ENCODE measurements at regions not wholly inside any gene's neighbourhood (a gene's known extent, or its start where the extent isn't known, plus 50 kb on each side); places are given as distances from the start of the nearest gene placed in this dataset.

DNA sequence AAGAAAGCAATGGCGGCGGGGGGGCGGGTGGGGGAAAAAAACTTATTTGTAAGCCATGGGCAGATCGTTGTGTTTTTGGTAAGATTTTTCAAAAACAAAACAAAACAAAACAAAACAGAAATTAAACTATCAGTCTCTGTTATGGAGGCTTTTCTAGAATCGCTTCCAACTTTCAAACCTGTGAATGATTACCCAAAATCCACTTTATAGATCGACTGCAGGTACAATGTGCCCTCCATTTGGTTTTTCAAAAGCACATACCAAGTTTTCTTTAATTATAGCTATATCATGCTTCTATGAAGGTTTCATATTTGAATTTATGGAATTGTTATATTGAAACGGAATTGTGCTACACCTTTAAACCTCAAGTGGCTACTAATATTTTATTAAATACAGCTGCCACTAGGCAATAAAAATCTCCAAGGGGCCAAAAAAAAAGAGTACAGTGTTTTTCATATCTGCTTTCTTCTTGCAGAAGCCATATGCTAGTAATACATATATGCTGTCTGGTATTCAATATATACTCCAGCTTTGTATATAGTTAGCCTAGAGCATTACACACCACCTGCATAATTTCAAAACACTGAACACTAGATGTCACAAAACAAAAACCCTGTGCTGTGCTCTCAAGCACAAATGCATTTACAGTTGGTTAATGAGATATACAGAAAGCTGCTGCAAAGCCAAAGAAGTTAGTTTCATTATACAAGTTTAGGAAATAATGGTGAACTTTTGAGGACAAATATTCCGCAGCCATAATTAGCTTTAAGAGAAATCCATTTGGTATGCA lies 683.8 kb upstream of the NR2F2 start:
- no peak for DNase-seq

- no peak for DNase-seq
Observed at GRCh38 chr15:95647531-95648277, 682.8 kb upstream of the NR2F2 start.

- no peak for DNase-seq
Observed at GRCh38 chr15:95653361-95653805, 677.1 kb upstream of the NR2F2 start.

DNA sequence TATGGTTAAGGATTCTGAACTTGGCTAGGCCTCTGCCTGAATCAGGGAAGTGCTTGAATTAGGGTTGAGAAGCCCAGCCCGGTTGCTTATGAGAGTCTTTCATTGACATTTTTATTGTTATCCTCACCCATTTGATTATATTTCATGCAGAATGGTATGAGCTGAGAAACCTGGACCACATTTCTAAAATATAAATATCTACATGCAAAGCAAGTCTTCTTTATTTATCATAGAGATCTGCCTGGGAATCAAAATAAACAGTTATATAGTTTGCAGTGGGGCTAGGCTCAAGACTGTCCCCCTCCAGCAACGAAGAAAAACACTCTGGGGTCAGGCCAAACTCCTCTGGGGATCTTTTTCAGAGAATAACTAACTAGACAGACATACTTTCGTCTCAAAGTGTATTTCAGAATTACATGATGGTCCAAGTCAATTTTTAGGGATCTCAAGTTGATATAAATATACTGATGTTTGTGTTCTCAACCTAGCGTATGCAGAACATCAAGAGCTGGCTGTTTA lies 675.4 kb upstream of the NR2F2 start:
- no peak for DNase-seq

- DNase-seq, result no peak
Observed at GRCh38 chr15:95656595-95656994, 673.9 kb upstream of the NR2F2 start.

- no peak for DNase-seq
Observed at GRCh38 chr15:95658799-95659198, 671.7 kb upstream of the NR2F2 start.

- DNase-seq, result no peak
Observed at GRCh38 chr15:95659656-95660055, 670.8 kb upstream of the NR2F2 start.

DNA sequence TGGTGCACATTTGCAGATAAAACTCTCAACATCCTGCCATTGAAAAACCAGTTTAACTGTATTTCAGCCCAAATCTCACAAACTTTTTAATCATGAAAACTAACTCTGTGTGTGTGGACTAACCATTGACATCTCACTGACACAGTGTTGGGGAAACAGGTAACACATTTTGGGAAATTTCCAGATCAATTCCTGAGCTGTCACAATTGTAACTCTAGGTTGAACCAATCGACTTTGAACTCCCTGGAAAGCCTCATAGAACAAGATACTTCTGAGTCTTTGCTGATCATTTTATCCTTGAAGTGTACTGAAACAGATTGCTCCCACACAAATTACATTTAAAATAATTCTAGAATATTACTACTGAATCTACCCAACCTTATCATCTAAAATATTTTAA lies 667.9 kb upstream of the NR2F2 start:
- no peak for DNase-seq

GRCh38 chr15:95663156-95664100 lies 667.1 kb upstream of the NR2F2 start:
- no peak for DNase-seq

DNA sequence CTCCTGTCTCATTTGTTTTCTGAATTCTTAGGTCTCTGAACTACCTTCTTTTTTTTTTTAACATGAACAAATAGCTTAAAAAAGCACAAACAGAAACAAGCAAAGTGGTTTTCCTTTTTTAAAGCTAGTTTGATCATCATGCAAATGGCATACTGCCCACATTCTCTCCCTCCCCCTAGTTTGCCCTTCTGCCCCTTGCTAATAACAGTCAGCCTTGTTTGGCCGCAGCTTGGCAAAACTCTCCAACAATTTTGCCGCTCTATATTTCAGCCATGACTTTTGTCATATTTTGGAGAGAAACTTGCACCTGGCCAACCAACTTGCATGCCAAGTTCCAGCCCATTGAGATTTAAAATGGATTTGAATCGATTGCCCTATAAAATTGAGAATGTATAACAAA lies 666.0 kb upstream of the NR2F2 start:
- no peak for DNase-seq

- no peak for DNase-seq
Observed at GRCh38 chr15:95669146-95669922, 661.2 kb upstream of the NR2F2 start.

DNA sequence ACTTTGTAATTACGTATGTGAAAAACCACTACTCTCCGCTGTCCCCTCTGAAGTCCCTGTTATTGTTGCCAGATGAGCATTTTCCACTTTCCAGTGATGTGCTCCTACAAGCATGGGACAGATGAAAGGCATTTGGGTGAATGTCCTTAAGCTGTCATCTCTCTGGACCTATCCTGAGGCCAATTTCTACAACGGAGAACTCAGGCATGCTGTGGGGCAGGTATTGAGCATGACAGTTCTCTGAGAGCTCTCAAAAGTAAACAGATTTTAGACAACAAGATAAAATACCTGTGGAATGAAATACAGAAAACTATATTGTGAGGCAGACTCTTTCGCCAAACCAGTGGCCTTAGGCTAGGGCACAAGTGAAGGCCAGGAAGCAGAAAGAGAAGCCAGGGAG lies 656.5 kb upstream of the NR2F2 start:
- DNase-seq, result no peak

GRCh38 chr15:95676500-95676899 lies 654.0 kb upstream of the NR2F2 start:
- DNase-seq, result no peak

DNA sequence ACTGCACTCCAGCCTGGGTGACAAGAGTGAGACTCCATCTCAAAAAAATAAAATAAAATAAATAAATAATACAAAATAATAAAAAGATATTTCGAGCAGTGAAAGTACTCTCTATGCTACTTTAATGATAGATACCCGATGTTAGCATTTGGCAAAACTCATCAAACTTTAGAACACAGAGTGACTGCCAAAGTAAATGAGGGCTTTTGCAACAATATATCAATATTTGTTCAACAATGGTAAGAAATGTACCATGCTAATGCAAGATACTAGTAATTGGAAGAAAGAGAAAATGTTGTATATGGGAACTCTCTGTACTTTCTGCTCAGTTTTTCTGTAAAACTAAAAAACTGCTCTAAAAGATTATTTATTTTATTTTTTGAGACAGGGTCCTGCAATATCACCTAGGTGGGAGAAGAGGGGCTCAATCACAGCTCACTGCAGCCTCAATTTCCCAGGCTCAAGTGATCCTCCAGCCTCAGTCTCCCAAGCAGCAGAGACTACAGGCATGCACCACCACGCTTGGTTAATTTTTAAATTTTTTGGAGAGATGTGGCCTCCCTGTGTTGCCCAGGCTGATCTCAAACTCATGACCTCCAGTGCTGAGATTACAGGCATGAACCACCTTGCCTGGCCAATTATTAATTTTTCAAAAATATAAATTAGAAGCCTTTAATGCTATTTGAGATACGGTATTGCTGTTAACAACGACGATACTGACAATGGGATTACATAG lies 650.5 kb upstream of the NR2F2 start:
- no peak for DNase-seq

DNA sequence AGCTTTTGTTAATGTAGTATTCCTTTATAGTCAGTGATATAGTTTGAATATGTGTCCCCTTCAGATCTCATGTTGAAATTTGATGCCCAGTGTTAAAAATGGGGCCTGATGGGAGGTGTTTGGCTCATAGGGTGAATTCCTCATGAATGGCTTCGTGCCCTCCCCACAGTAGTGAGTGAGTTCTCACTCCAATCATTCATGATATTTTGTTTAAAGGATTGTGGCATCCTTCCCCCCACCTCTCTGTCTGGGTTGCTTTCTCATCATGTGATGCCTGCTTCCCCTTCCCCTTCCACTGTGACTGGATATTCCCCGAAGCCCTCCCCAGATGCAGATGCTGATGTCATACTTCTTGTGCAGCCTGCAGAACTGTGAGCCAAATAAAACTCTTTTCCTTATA lies 649.8 kb upstream of the NR2F2 start:
- DNase-seq, result no peak

DNA sequence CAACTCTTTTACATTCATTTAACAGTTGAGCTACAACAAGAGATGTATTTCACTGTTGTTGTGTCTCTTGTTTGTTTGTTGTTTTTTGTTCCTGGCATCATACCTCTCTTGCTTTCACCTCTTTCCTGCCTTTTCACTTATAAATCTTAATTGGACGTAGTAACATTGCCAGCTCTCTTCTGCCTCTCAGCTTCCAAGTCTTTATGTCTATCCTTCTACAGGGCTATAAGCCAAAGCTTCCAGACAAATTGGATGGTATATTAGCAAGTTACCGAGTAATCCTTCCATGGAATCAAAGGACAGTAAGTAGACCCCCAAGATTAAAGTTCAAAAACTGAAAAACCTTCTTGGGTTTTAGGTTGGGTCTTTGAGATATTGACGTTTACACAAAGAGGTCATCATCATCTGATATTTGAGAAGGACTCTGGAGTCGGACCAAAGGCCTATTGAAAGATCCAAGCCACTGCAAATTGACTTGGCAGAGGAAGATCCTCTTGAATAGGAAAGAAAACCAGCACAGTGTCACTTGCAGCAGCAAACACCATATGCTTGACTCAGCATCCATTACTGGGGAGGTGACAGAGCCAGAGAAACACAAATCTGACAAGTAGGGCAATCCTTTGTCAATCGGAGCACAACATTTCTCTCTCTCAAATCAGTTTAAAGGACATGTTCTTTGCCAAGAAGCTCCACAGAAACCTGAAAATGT lies 648.5 kb upstream of the NR2F2 start:
- no peak for DNase-seq

DNA sequence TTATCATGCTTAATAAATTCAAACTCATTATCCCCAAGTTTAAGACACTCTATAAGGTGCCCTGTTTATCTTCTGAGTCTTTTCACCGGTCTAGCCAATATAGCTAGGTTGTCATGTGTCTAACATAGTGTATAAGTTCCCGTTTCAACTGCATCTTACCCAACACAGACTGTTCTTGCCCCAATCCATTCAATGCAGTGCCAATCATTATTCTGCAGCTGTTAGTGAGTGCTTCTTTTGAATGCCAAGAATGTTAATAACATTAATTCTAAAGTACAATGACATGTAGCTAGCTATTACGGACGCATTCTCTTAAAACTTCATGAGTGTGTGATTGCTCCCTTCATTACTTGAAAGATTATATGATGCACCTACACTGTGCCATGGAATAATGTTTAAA lies 646.4 kb upstream of the NR2F2 start:
- DNase-seq, result no peak

DNA sequence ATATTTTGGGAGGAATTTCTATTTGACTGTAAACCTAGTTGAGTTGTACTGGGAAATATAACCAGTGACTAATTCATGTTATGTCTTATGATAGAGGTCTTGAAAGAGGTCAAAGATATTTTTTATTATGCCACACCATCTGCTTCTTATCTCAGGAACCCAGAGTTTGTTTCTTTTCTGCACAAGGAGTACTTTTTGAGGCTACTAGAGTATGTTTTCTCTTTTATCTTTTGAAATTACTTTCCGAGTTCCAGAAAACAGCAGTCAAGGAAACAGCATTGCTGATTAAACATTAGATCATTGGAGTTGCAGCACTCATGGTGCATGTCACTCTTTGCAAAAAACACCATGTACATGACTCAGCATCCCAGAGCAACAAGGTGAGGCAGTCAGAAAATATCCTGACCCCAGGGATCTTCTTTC lies 645.8 kb upstream of the NR2F2 start:
- no peak for DNase-seq

DNA sequence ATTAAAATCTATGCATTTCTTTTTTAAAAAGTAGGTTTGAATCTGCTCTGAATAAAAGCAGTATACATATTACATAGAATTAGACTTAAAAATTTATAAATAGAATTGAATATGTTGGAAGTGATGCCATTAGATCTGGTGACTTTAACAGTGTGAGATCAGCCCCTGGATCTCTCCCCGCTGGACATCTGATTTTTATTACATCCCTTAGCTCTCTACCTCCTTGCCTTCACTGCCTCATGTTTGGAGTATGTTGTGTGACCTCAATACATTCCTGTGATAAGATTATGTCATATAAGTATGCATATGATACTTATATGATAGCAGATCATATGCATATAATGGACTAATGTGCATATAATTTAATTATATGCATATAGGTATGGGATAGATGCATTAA lies 643.4 kb upstream of the NR2F2 start:
- DNase-seq, result no peak

GRCh38 chr15:95687686-95688085 lies 642.8 kb upstream of the NR2F2 start:
- no peak for DNase-seq

Measured in renal pelvis (tissue), 1 donor.